Mesenchymal stem cell (in vitro differentiated cells and primary cell): ENCODE measurements at regions not wholly inside any gene's neighbourhood (a gene's known extent, or its start where the extent isn't known, plus 50 kb on each side); places are given as distances from the start of the nearest gene placed in this dataset.

Experiments used
- DNase-seq: peaks from one replicate; pipeline ENCODE4 v3.0.0-alpha.2; 2013
- H2AFZ ChIP-seq: one replicate; pipeline ENCODE4 v1.6.1; 2013; ENCODE audit warnings: low read depth, mild to moderate bottlenecking, control low read depth, inconsistent platforms, low read length, moderate library complexity
- H2AK5ac ChIP-seq: 2 replicates; pipeline ENCODE4 v1.6.1; 2013; ENCODE audit warnings: low read length, moderate library complexity, mild to moderate bottlenecking, inconsistent platforms; ENCODE audit not compliant: severe bottlenecking
- H2BK120ac ChIP-seq: one replicate; pipeline ENCODE4 v1.6.1; 2013; ENCODE audit warnings: low read depth, mild to moderate bottlenecking, inconsistent platforms, low read length, moderate library complexity
- H2BK12ac ChIP-seq, 2 experiments: one replicate each; pipeline ENCODE4 v1.6.1; 2013; ENCODE audit warnings: inconsistent platforms in 2 of 2, low read length in 2 of 2, mild to moderate bottlenecking in 2 of 2, moderate library complexity in 2 of 2, control low read depth in 1 of 2
- H2BK15ac ChIP-seq: one replicate; pipeline ENCODE4 v1.6.1; 2013; ENCODE audit warnings: mild to moderate bottlenecking, low read depth, inconsistent platforms; ENCODE audit not compliant: poor library complexity, severe bottlenecking
- H2BK5ac ChIP-seq: 2 replicates; pipeline ENCODE4 v1.6.1; 2013; ENCODE audit warnings: low read depth, mild to moderate bottlenecking, low read length, control low read depth, inconsistent platforms; ENCODE audit not compliant: poor library complexity, severe bottlenecking
- H3K14ac ChIP-seq, 2 experiments: one replicate each; pipeline ENCODE4 v1.6.1; 2013; ENCODE audit warnings: inconsistent platforms in 2 of 2, low read length in 2 of 2, control low read depth in 1 of 2, mild to moderate bottlenecking in 1 of 2, moderate library complexity in 1 of 2
- H3K18ac ChIP-seq, 2 experiments: one replicate each; pipeline ENCODE4 v1.6.1; 2013; ENCODE audit warnings: inconsistent platforms in 2 of 2, low read length in 2 of 2, control low read depth in 1 of 2, low read depth in 1 of 2, mild to moderate bottlenecking in 1 of 2
- H3K23ac ChIP-seq, 2 experiments: one replicate each; pipeline ENCODE4 v1.6.1; 2013; ENCODE audit warnings: inconsistent platforms in 2 of 2, low read length in 2 of 2, mild to moderate bottlenecking in 2 of 2, moderate library complexity in 2 of 2, control low read depth in 1 of 2
- H3K27ac ChIP-seq: 2 replicates; pipeline ENCODE4 v1.5.1; 2013; ENCODE audit warnings: mild to moderate bottlenecking, moderate library complexity, low read length, control low read depth, inconsistent platforms; ENCODE audit not compliant: poor library complexity, severe bottlenecking
- H3K27me3 ChIP-seq, 2 experiments: 2 replicates each; pipeline versions ENCODE4 v1.6.1 to v1.7.0; 2013; ENCODE audit warnings: low read length in 2 of 2, mild to moderate bottlenecking in 2 of 2, moderate library complexity in 2 of 2, control low read depth in 1 of 2, inconsistent platforms in 1 of 2; ENCODE audit not compliant: control insufficient read depth in 1 of 2, insufficient read depth in 1 of 2
- H3K36me3 ChIP-seq, 2 experiments: 2 replicates each; pipeline versions ENCODE4 v1.6.1 to v1.7.0; 2013; ENCODE audit warnings: low read length in 2 of 2, control low read depth in 1 of 2, inconsistent platforms in 1 of 2, low read depth in 1 of 2, mild to moderate bottlenecking in 1 of 2; ENCODE audit not compliant: insufficient read depth in 2 of 2, control insufficient read depth in 1 of 2
- H3K4ac ChIP-seq, 2 experiments: one replicate each; pipeline ENCODE4 v1.6.1; 2013; ENCODE audit warnings: inconsistent platforms in 2 of 2, low read length in 2 of 2, mild to moderate bottlenecking in 2 of 2, moderate library complexity in 2 of 2, control low read depth in 1 of 2, low read depth in 1 of 2
- H3K4me1 ChIP-seq: 2 replicates; pipeline ENCODE4 v1.6.1; 2013; ENCODE audit warnings: low read depth, low read length, control low read depth; ENCODE audit not compliant: control insufficient read depth, insufficient read depth
- H3K4me2 ChIP-seq: 2 replicates; pipeline ENCODE4 v1.6.1; 2013; ENCODE audit warnings: low read length, mild to moderate bottlenecking, inconsistent platforms; ENCODE audit not compliant: poor library complexity, severe bottlenecking
- H3K4me3 ChIP-seq, 2 experiments: 2 replicates each; pipeline versions ENCODE4 v1.5.1 to v1.7.0; 2013; ENCODE audit warnings: low read length in 2 of 2, mild to moderate bottlenecking in 2 of 2, control low read depth in 1 of 2, low read depth in 1 of 2; ENCODE audit not compliant: insufficient read depth in 1 of 2
- H3K79me1 ChIP-seq: replicated peaks from 2 replicates; pipeline ENCODE4 v1.6.1; 2013; ENCODE audit warnings: mild to moderate bottlenecking, control low read depth, low read length, inconsistent platforms; ENCODE audit not compliant: poor library complexity, severe bottlenecking
- H3K9ac ChIP-seq: 2 replicates; pipeline ENCODE4 v1.7.0; 2013; ENCODE audit warnings: mild to moderate bottlenecking, low read length, moderate library complexity
- H3K9me3 ChIP-seq: 2 replicates; pipeline ENCODE4 v1.7.0; 2013; ENCODE audit warnings: mild to moderate bottlenecking, low read length; ENCODE audit not compliant: control insufficient read depth
- H4K8ac ChIP-seq: one replicate; pipeline ENCODE4 v1.6.1; 2013; ENCODE audit warnings: inconsistent platforms, mild to moderate bottlenecking, low read length, moderate library complexity
- H4K91ac ChIP-seq: one replicate; pipeline ENCODE4 v1.6.1; 2013; ENCODE audit warnings: mild to moderate bottlenecking, low read length, inconsistent platforms
- WGBS: methylation state at CpG from one replicate; pipeline ENCODE4 v1.1.7; 2013; ENCODE audit warnings: mixed read lengths; 5-methylcytosine and 5-hydroxymethylcytosine counted together

- Histone ChIP-seq H2BK12ac (no peak overlapping the region), H3K14ac (no peak overlapping the region), H3K4ac (no peak overlapping the region), H3K36me3 (no peaks in the 10 kb centered on the region), H2BK120ac (no peak overlapping the region), H3K18ac (no peak overlapping the region), H2BK5ac (no peak overlapping the region), H3K27me3 (peaks cover 18 to 26% of the 10 kb centered on the region in 2 experiments), H4K91ac (no peak overlapping the region), H2AK5ac (no peak overlapping the region), H3K23ac (no peak overlapping the region), H3K9me3 (no peaks in the 10 kb centered on the region), H2BK15ac (no peak overlapping the region), H3K4me3 (no peak overlapping the region), H4K8ac (no peak overlapping the region), H3K27ac (no peak overlapping the region), H3K4me2 (no peak overlapping the region), H3K79me1 (no peaks in the 10 kb centered on the region), H3K4me1 (no peaks in the 10 kb centered on the region), H2AFZ (no peak overlapping the region), H3K9ac (no peak overlapping the region)
- WGBS: 89% methylated on average over 5 of the region's 6 CpGs
- no peak for DNase-seq
Measured at GRCh38 chr9:38298503-38298902, 94.0 kb upstream of the ALDH1B1 start.

GRCh38 chr9:38296807-38297206, 95.7 kb upstream of the ALDH1B1 start:
- Histone ChIP-seq H4K91ac (no peak overlapping the region), H2BK120ac (no peak overlapping the region), H3K79me1 (no peaks in the 10 kb centered on the region), H3K36me3 (no peaks in the 10 kb centered on the region), H3K23ac (no peak overlapping the region), H2AFZ (no peak overlapping the region), H3K4me1 (no peaks in the 10 kb centered on the region), H3K18ac (no peak overlapping the region), H3K9me3 (no peaks in the 10 kb centered on the region), H2BK15ac (no peak overlapping the region), H3K4me3 (no peak overlapping the region), H3K14ac (no peak overlapping the region), H3K4me2 (no peak overlapping the region), H4K8ac (no peak overlapping the region), H3K27me3 (peaks cover 23 to 27% of the 10 kb centered on the region in 2 experiments), H2BK12ac (no peak overlapping the region), H2AK5ac (no peak overlapping the region), H3K9ac (no peak overlapping the region), H3K4ac (no peak overlapping the region), H3K27ac (no peak overlapping the region), H2BK5ac (no peak overlapping the region)
- 64% methylated on average over 1 of the region's 1 CpG for WGBS
- DNase-seq: no peak

- Histone ChIP-seq H3K36me3 (no peaks in the 10 kb centered on the region), H2BK120ac (no peak overlapping the region), H2AK5ac (no peak overlapping the region), H3K4me1 (no peaks in the 10 kb centered on the region), H4K8ac (no peak overlapping the region), H3K4me2 (no peak overlapping the region), H3K9ac (no peak overlapping the region), H2BK12ac (no peak overlapping the region), H3K79me1 (no peaks in the 10 kb centered on the region), H3K27me3 (peaks cover 23 to 27% of the 10 kb centered on the region in 2 experiments), H3K9me3 (peaks cover 5% of the 10 kb centered on the region), H3K23ac (no peak overlapping the region), H3K14ac (no peak overlapping the region), H3K4ac (no peak overlapping the region), H3K18ac (no peak overlapping the region), H4K91ac (no peak overlapping the region), H3K4me3 (no peak overlapping the region), H3K27ac (no peak overlapping the region), H2BK5ac (no peak overlapping the region), H2BK15ac (no peak overlapping the region), H2AFZ (no peak overlapping the region)
- 79% methylated on average over 3 of the region's 3 CpGs for WGBS
- no peak for DNase-seq
Measured at GRCh38 chr9:38295764-38296163, 96.7 kb upstream of the ALDH1B1 start.

- no peak overlapping the region for H3K14ac ChIP-seq
- no peak overlapping the region for H4K8ac ChIP-seq
- no peak overlapping the region for H3K27ac ChIP-seq
- no peak overlapping the region for H3K23ac ChIP-seq
- no peak overlapping the region for H3K9ac ChIP-seq
- 82% methylated on average over 8 of the region's 8 CpGs for WGBS
- H2AFZ ChIP-seq: no peak overlapping the region
- no peak overlapping the region for H4K91ac ChIP-seq
- H2BK5ac ChIP-seq: no peak overlapping the region
- no peaks in the 10 kb centered on the region for H3K4me1 ChIP-seq
- no peak overlapping the region for H3K4me3 ChIP-seq
- no peak overlapping the region for H2BK15ac ChIP-seq
- no peaks in the 10 kb centered on the region for H3K36me3 ChIP-seq
- H2BK120ac ChIP-seq: no peak overlapping the region
- H3K9me3 ChIP-seq: peaks cover 7% of the 10 kb centered on the region
- no peaks in the 10 kb centered on the region for H3K79me1 ChIP-seq
- no peak overlapping the region for H3K4ac ChIP-seq
- no peak overlapping the region for H3K18ac ChIP-seq
- H3K4me2 ChIP-seq: no peak overlapping the region
- no peak overlapping the region for H2AK5ac ChIP-seq
- H3K27me3 ChIP-seq: peaks cover 27 to 32% of the 10 kb centered on the region in 2 experiments
- no peak overlapping the region for H2BK12ac ChIP-seq
- DNase-seq: no peak
Measured at GRCh38 chr9:38294220-38294960, 98.1 kb upstream of the ALDH1B1 start.
